Hindlimb muscle (tissue), 1 donor: ENCODE measurements at regions not wholly inside any gene's neighbourhood (a gene's known extent, or its start where the extent isn't known, plus 50 kb on each side); places are given as distances from the start of the nearest gene placed in this dataset.
"Not testable (repeated sequence)": the region's sequence is repeated elsewhere in the genome, so short reads cannot be mapped to it uniquely, and the experiment has no call there.

ENCODE experiments used
- DNase-seq: peaks from one replicate; pipeline ENCODE4 v3.0.0-alpha.2; 2013

DNA sequence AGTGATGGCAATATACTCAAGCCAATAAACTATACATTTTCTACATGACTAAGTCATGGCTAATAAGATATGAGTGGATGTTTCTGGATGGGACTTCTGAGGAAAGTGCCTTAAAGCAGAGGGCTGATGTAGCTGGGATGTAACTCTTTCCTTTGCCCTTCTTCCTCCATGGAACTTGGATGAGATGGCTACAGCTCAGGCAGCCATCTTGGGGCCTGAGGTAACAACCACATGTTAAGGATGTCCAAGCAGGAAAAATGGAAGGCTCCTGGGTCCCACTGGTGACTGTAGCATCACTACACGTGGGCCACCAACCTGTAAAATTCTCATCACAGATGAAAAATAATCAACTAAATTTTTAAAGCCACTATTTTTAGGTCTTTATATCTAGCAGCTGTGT, 54.4 kb upstream of the GRIP1 start:
- no peak for DNase-seq

GRCh38 chr12:66733839-66734238, 55.0 kb upstream of the GRIP1 start:
- DNase-seq, result no peak

GRCh38 chr12:66735275-66735674, 56.4 kb upstream of the GRIP1 start:
- no peak for DNase-seq

DNA sequence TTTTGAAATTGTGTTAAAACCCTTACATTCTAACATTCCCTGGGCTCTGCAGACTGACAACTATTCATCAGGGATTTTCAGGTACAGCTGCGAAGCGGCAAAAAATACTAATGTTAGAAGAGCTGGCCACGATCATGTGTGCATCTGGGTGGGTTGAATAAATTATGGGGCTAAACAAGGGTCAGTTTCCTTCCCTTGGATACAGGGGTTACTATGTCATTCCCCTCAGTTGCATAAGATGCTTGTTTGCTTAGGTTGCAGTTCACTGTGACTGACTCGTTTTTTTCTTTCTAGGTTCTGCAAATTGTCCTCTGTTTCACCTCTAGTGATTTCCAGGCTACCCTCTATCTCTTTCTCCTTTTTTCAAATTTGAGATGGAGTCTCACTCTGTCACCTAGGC, 58.1 kb upstream of the GRIP1 start:
- no peak for DNase-seq

GRCh38 chr12:66739266-66739665, 60.4 kb upstream of the GRIP1 start:
- no peak for DNase-seq

DNA sequence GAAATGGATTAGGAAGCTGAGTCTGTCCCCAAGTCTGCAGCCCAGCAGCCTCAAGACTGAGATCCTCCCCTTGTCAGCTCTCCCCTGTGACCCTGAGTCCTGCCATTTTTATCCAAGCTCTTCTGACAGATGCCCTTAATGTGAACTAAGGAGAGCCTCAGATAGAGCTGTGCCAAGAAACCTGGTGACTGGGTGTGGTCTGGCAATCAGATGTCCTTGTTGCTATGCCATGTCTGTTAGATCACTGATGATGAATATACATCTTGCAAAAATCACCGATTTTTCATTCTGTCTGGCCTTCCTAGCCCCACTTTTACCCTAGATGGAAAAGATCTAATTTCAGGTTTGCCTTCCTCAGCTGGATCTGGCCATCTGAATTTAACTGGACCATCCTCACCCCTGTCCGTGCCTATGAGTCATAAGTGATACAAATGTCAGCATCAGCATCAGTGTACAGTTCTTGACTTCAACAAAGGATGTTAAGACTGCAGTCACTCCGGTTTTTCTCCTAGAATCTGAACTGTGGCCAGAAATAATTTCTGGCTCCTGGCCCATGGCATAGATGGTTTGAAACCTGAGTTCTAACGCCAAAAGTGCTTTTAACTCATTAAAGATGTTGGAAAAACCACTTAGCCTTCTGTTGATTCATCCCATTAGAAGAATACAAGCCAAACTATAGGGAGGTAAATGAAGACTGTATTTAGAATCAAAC, 61.2 kb upstream of the GRIP1 start:
- no peak for DNase-seq

GRCh38 chr12:66740732-66741131, 61.9 kb upstream of the GRIP1 start:
- no peak for DNase-seq

- DNase-seq, result no peak
These were observed 63.0 kb upstream of the GRIP1 start for GRCh38 chr12:66741919-66742318.

DNA sequence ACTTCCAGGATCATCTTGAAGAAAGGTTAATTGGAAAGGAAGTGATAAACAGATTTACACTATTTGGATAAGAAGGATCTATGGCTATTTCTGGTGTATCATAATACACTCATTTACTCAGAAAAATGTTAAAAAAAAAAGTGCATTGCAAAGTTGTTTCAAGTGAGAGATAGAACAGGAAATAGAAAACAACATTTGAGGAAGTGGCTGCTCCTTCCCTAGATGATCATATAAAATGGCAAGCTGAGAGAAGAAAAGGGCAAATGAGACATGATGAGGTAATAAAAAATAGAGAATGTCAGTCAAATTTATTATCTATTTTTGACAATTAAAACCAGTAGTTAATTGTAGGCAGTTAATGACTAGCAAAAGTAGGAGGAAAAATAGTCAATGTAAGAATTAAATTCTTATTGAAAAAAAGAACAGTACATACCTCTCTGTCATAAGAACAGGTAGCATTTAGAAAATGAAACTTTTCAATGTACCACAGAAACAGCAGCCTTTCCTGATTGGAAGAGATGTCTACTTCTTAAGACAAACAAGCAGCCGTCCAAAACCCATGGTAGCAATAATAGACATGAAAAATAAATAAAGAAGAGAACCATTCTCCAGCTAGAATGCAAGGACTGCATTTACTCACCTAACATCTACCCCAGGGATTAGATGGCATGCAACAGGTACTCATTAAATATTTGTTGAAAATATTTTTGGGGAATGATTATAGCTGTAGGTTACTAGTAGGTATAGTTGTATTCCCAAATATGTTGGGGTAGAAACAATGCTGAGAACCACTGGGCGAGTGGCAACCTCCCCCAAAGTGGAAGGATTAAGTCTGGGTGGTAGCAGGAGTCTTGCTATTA, 63.9 kb upstream of the GRIP1 start:
- DNase-seq, result no peak

GRCh38 chr12:66744461-66744860, 65.6 kb upstream of the GRIP1 start:
- DNase-seq, result no peak

DNA sequence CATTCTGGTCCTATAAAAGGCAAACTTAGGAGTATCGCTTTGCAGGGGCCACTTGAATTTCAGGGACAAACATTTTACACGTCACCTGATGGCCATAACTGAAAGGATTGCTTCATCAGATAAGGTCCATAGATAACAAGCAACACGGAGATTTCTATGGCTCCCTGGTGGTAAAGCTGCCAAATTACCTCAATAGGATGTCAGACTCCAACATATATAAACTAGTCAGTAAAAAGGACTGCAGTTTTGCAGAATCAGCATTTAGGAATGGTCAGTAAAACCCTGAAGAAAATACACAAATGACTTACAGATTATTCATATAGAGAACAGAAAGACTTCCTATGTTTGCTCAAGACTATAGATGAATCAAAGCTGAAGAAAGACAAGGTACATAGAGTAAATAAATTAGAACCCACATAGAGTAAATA, 66.1 kb upstream of the GRIP1 start:
- DNase-seq, result no peak

- no peak for DNase-seq
These were observed 67.8 kb upstream of the GRIP1 start for GRCh38 chr12:66746489-66747201.

DNA sequence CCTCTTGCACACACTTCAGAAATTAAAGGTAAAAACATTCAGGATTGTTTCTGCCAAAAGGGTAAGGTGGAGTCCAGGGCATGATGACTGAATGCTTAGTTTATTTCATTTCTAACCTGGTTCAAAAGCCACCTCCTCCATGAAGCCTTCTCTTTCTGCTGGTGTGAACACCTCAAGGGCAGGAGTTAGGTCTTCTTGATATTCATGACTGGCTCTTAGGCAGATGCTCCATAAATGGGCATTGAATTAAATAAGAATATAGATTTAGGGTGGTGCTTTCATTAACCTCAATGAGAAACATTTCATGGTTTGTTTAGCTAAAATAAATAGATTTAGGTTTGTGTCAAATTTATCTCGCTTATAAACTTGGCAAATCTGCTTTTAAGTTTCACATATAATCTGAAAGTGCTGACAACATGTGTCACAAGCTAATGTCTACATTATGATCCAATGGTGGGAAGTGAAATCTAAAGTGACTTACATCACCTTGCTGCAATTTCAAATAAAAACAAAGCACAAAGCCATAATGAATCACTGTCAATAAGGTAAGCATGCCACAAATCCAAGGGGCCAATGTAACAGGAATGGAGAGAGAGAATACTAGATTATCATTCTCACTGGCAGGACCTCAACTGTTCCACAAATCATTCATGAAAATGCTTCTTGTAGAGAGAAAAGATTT, 72.7 kb upstream of the GRIP1 start:
- DNase-seq, result no peak

GRCh38 chr12:66753810-66754209, 74.9 kb upstream of the GRIP1 start:
- DNase-seq, result no peak

GRCh38 chr12:66755727-66756395, 77.0 kb upstream of the GRIP1 start:
- DNase-seq, result no peak

DNA sequence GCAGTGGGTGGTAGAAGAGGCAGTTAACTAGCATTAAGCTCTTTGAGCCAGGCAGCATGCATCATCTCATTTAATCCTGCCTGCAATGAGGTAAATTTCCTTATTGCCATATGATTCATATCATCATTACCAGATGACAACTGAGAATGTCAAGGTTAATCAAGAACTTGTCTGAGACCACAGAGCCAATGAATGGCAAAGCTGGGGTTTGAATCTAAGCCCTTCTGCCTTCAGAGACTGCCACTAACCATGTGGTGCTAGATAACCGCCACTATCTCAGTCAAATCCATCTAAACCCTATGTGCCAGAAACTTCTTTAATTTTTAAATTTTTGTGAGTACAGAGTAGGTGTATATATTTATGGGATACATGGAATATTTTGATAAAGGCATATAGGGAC, 77.8 kb upstream of the GRIP1 start:
- DNase-seq, result no peak

DNA sequence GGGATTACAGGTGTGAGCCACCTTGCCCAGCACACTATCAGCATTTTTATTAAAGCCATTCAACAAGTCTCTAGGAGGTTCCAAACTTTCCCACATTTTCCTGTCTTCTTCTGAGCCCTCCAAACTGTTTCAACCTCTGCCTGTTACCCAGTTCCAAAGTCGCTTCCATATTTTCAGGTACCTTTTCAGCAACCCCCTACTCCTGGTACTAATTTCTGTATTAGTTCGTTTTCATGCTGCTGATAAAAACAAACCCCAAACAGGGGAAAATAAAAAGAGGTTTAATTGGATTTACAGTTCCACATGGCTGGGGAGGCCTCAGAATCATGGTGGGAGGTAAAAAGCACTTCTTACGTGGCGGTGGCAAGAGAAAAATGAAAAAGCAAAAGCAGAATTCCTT, 81.2 kb upstream of the GRIP1 start:
- not testable (repeated sequence) for DNase-seq

- DNase-seq, result no peak
These were observed 84.6 kb upstream of the GRIP1 start for GRCh38 chr12:66763467-66763866.

GRCh38 chr12:66765204-66765603, 86.3 kb upstream of the GRIP1 start:
- DNase-seq, result no peak

DNA sequence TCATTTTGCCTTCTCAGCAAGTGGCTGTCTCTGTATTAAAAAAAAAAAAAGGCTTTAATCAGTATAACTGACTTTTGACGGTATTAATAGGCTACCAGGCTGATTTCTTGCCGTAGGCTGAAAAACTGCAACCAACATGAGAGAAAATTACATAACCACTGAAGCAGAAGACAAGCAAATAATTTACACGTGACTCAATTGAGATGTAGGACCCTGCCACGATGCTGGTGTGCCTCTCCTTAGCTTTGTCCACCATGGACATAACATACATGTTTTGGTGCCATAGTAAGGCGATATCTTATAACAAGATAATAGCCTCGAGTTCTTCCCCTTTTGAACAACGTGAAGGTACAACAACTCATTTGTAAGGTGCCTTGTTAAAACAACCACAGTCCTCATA, 88.7 kb upstream of the GRIP1 start:
- no peak for DNase-seq

GRCh38 chr12:66768293-66768692, 89.4 kb upstream of the GRIP1 start:
- DNase-seq, result no peak

DNA sequence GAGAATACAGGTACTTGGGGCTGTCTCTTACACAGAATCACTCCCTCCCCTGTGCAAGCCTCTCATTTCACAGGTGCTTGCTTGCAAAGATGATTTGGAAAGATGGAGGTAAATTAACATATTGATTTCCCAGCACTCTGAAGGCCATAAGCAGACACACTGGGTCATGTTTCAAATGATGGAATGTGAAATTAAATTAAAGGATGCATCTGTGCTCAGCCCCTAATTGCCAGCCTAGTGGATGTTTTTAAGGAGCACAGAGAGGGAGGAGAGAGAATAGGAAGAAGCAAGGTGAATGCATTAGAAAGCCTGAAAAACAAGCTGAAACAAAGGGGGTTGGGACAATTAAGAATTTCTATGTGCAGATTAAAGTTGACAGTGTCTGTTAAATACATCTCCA, 96.1 kb upstream of the GRIP1 start:
- DNase-seq, result no peak
